Spleen (tissue), 11 donors: ENCODE measurements at regions not wholly inside any gene's neighbourhood (a gene's known extent, or its start where the extent isn't known, plus 50 kb on each side); places are given as distances from the start of the nearest gene placed in this dataset.
"Not testable (repeated sequence)": the region's sequence is repeated elsewhere in the genome, so short reads cannot be mapped to it uniquely, and the experiment has no call there.

Source experiments
- DNase-seq: peaks from one replicate; pipeline ENCODE4 v3.0.0-alpha.2; 2020
- H3K27ac ChIP-seq, 8 donors: fragments of 200-600 bp; sonication (generic) in 7 of 8; 1 replicate in 4 of 8; 2 replicates in 4 of 8; pipeline versions ENCODE4 v1.5.0 to v1.8.0; 2016 to 2021; ENCODE audit warnings: inconsistent platforms in 4 of 8, mild to moderate bottlenecking in 4 of 8, moderate library complexity in 1 of 8
- H3K27me3 ChIP-seq, 7 donors: fragments of 200-600 bp; sonication (generic) in 6 of 7; replicated peaks in 1 of 7; 1 replicate in 4 of 7; 2 replicates in 3 of 7; pipeline versions ENCODE4 v1.5.0 to v1.8.0; 2016 to 2021; ENCODE audit warnings: inconsistent platforms in 3 of 7, mild to moderate bottlenecking in 1 of 7
- H3K36me3 ChIP-seq, 6 donors: fragments of 200-600 bp; sonication (generic) in 5 of 6; 1 replicate in 4 of 6; 2 replicates in 2 of 6; pipeline versions ENCODE4 v1.5.0 to v1.8.0; 2016 to 2021; ENCODE audit warnings: inconsistent platforms in 2 of 6
- H3K4me1 ChIP-seq, 6 donors: fragments of 200-600 bp; sonication (generic) in 5 of 6; 1 replicate in 3 of 6; 2 replicates in 3 of 6; pipeline versions ENCODE4 v1.5.0 to v1.8.0; 2016 to 2021; ENCODE audit warnings: inconsistent platforms in 3 of 6
- H3K4me3 ChIP-seq, 8 donors: fragments of 200-600 bp; sonication (generic) in 7 of 8; 1 replicate in 4 of 8; 2 replicates in 4 of 8; pipeline versions ENCODE4 v1.5.0 to v1.8.0; 2016 to 2021; ENCODE audit warnings: inconsistent platforms in 4 of 8, mild to moderate bottlenecking in 4 of 8, moderate library complexity in 2 of 8
- H3K9me3 ChIP-seq, 8 donors: fragments of 200-600 bp; sonication (generic) in 7 of 8; 1 replicate in 4 of 8; 2 replicates in 4 of 8; pipeline versions ENCODE4 v1.5.0 to v1.8.0; 2016 to 2021; ENCODE audit warnings: inconsistent platforms in 4 of 8
- POLR2A ChIP-seq, 3 donors: fragments of 450-650 bp; IDR thresholded peaks; one replicate each; pipeline ENCODE4 v1.5.1; 2017; ENCODE audit warnings: antibody characterized with exemption in 3 of 3, mild to moderate bottlenecking in 1 of 3
- POLR2AphosphoS5 ChIP-seq, 3 donors: sonication (generic); formaldehyde crosslinking; IDR thresholded peaks; one replicate each; pipeline ENCODE4 v1.5.1; 2017; ENCODE audit warnings: antibody characterized with exemption in 3 of 3
- WGBS, 5 donors: extraction: QIAGEN DNeasy Blood & Tissue Kit in 3 of 5; methylation state at CpG; one replicate each; pipeline versions ENCODE4 v1.1.5 to v1.1.7; 2013 to 2018; 5-methylcytosine and 5-hydroxymethylcytosine counted together
- intact Hi-C: fragments of 100-400 bp; cut with DNase I; formaldehyde crosslinking; loops from one replicate; pipeline ENCODE4 v1.15.0; 2023; ENCODE audit warnings: low total_unique reads
- TF ChIP-seq, protein P1 (sequence below), 11 experiments: fragments of 200-600 bp in 7 of 11; fragments of 450-650 bp in 4 of 11; sonication (generic) in 4 of 11; IDR thresholded peaks in 8 of 11; conservative IDR thresholded peaks in 3 of 11; 1 replicate in 7 of 11; 2 replicates in 4 of 11; pipeline versions ENCODE4 v1.4.0 to v1.8.0; 2016 to 2021; ENCODE audit warnings: antibody characterized with exemption in 11 of 11, inconsistent platforms in 4 of 11, mild to moderate bottlenecking in 1 of 11
- donor health status: healthy with polysubstance abuse.
- donor health status: DM: no; HTN: no; CAD: no; lungs with moderate emphysema.
- donor health status: DM: no; HTN: no; CAD: no.
- donor health status: Bipolar disorder and iron deficiency.
- donor health status: healthy.
- donor health status: DM: no; HTN: no; CAD: no.
- donor health status: DM: yes; HTN: yes; CAD: no.

DNA sequence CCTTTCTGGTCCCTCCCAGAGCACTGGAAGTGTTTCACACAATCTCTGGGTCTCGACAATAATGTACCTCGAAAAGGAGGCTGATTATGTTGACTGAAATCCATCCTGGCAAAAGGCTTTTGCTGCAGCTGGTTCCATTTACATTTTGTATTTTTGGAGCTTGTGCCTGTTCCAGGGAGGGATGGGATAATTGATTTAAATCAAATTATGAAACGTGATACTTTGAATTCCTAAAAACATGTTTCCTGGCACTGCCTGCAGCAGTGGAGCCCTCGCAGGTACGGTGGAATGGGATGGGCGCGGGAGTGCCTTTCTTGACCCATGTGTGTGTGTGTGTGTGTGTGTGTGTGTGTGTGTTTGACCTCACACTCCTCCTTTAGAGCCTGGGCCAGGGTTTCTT is 455.5 kb upstream of the MEIS1 start:
- no peaks in the 10 kb centered on the region for H3K36me3 ChIP-seq
- TF ChIP-seq POLR2AphosphoS5 (IDR thresholded peaks at IDR 0.05) (no peak), POLR2A (IDR thresholded peaks at IDR 0.05) (no peak)
- TF ChIP-seq, protein P1, sequence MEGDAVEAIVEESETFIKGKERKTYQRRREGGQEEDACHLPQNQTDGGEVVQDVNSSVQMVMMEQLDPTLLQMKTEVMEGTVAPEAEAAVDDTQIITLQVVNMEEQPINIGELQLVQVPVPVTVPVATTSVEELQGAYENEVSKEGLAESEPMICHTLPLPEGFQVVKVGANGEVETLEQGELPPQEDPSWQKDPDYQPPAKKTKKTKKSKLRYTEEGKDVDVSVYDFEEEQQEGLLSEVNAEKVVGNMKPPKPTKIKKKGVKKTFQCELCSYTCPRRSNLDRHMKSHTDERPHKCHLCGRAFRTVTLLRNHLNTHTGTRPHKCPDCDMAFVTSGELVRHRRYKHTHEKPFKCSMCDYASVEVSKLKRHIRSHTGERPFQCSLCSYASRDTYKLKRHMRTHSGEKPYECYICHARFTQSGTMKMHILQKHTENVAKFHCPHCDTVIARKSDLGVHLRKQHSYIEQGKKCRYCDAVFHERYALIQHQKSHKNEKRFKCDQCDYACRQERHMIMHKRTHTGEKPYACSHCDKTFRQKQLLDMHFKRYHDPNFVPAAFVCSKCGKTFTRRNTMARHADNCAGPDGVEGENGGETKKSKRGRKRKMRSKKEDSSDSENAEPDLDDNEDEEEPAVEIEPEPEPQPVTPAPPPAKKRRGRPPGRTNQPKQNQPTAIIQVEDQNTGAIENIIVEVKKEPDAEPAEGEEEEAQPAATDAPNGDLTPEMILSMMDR (IDR thresholded peaks at IDR 0.05 in 8 of 11, conservative IDR thresholded peaks at IDR 0.05 in 3 of 11), result no peak
- no peaks in the 10 kb centered on the region for H3K27me3 ChIP-seq
- intact Hi-C loops, result no loop called here
- no peak for DNase-seq
- H3K9me3 ChIP-seq, result peaks cover 0 to 12% (median 6%) of the 10 kb centered on the region in 8 donors
- 84 to 95% (median 89%) methylated on average over 7 of the region's 7 CpGs for WGBS, 5 donors
- no peak overlapping the region for H3K27ac ChIP-seq
- H3K4me1 ChIP-seq, result no peaks in the 10 kb centered on the region
- H3K4me3 ChIP-seq, result no peak overlapping the region

DNA sequence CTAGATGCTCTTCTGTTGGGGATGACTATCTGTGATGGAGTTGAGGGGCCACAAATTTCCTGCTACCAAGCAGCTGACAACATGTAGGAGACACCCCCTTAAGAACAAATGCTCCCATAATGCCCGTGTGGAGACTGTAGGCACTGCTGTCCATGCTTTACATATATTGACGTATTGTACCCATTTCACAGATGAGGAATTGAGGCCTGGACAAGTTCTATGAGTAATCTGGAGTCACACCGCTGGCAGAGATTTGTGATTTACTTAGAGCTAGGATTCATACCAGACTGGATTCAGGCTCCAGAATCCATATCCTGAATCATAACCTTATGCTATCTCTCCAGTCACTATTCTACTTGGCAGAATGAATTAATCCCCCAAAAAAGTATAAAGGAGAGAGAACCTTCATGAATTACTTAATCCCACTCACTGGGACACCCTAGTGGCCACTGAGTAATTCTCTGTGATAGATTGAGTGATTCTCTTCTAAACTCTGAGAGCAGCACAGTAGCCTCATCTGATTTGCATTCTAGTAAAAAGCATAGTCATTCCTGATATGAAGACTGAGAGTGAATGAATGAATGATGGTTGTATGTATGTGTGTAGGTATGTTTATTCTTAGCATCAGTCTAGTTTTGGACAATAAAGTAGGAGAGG is 460.7 kb upstream of the MEIS1 start:
- WGBS, 5 donors, result 65 to 98% (median 85%) methylated on average over 3 of the region's 3 CpGs
- Histone ChIP-seq H3K27ac (no peak overlapping the region), H3K4me3 (no peak overlapping the region), H3K36me3 (no peaks in the 10 kb centered on the region), H3K9me3 (peaks cover 0 to 12% (median 6%) of the 10 kb centered on the region in 8 donors), H3K27me3 (no peaks in the 10 kb centered on the region), H3K4me1 (no peaks in the 10 kb centered on the region)
- no peak for DNase-seq
- intact Hi-C loops, result no loop called here
- TF ChIP-seq POLR2A (IDR thresholded peaks at IDR 0.05), result no peak
- TF ChIP-seq, protein P1 (IDR thresholded peaks at IDR 0.05 in 8 of 11, conservative IDR thresholded peaks at IDR 0.05 in 3 of 11), result no peak
- TF ChIP-seq POLR2AphosphoS5 (IDR thresholded peaks at IDR 0.05), result no peak

DNA sequence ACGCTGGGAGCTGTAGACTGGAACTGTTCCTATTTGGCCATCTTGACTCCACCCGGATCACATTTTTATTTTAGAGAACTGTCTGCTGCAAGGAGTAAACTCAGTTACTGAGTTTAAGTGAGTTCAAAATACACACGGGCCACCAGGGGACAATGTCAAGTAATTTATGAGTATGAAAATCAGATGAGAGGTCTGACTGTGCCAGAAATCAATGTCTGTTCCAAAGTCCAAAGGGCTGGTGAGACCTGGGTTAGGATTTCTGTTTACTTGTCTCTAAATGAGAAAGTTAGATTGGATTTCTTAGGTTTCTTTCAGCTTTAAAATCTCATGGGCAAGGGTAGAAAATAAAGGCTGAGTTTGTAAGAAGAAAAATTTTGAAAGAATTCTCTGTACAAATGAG is 465.8 kb upstream of the MEIS1 start:
- Histone ChIP-seq H3K27ac (no peak overlapping the region), H3K27me3 (no peaks in the 10 kb centered on the region), H3K4me1 (no peaks in the 10 kb centered on the region), H3K36me3 (no peaks in the 10 kb centered on the region), H3K9me3 (peaks cover 0 to 4% (median 0%) of the 10 kb centered on the region in 8 donors), H3K4me3 (no peak overlapping the region)
- 60 to 92% (median 85%) methylated on average over 3 of the region's 3 CpGs for WGBS, 5 donors
- intact Hi-C loops, result no loop called here
- DNase-seq, result no peak
- TF ChIP-seq, protein P1 (IDR thresholded peaks at IDR 0.05 in 8 of 11, conservative IDR thresholded peaks at IDR 0.05 in 3 of 11), result no peak
- TF ChIP-seq POLR2AphosphoS5 (IDR thresholded peaks at IDR 0.05), result no peak
- TF ChIP-seq POLR2A (IDR thresholded peaks at IDR 0.05), result no peak

DNA sequence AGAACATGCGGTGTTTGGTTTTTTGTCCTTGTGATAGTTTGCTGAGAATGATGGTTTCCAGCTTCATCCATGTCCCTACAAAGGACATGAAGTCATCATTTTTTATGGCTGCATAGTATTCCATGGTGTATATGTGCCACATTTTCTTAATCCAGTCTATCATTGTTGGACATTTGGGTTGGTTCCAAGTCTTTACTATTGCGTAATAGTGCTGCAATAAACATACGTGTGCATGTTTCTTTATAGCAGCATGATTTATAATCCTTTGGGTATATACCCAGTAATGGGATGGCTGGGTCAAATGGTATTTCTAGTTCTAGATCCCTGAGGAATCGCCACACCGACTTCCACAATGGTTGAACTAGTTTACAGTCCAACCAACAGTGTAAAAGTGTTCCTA is 471.6 kb upstream of the MEIS1 start:
- DNase-seq, H3K4me1 ChIP-seq, H3K27me3 ChIP-seq, H3K36me3 ChIP-seq, H3K9me3 ChIP-seq, H3K27ac ChIP-seq, H3K4me3 ChIP-seq, intact Hi-C loops: not testable (repeated sequence)
- WGBS, 5 donors, result 90 to 97% (median 91%) methylated on average over 2 to 5 of the region's 5 CpGs; no CpG with 5 or more reads in 2 of the 5 donors
